H1 (cell line): ENCODE measurements at regions not wholly inside any gene's neighbourhood (a gene's known extent, or its start where the extent isn't known, plus 50 kb on each side); places are given as distances from the start of the nearest gene placed in this dataset.

ENCODE experiments used
- CHD7 ChIP-seq: fragments of 300-600 bp; sonication (generic); IDR thresholded peaks from 2 replicates; pipeline ENCODE4 v1.7.1; 2012; ENCODE audit warnings: low read length, moderate library complexity, mild to moderate bottlenecking, inconsistent platforms; ENCODE audit not compliant: insufficient replicate concordance
- E2F6 ChIP-seq: IDR thresholded peaks from 2 replicates; pipeline ENCODE4 v1.6.1; 2012; ENCODE audit warnings: inconsistent platforms
- FOSL1 ChIP-seq: IDR thresholded peaks from 2 replicates; pipeline ENCODE4 v1.6.1; 2011; ENCODE audit warnings: mild to moderate bottlenecking, low read depth, low read length, moderate library complexity; ENCODE audit not compliant: insufficient read depth
- MAFK ChIP-seq: IDR thresholded peaks from 2 replicates; pipeline ENCODE4 v1.6.1; 2012; ENCODE audit warnings: low read depth, mild to moderate bottlenecking, improper control_type of control experiment, low read length
- USF2 ChIP-seq: IDR thresholded peaks from 2 replicates; pipeline ENCODE4 v1.6.1; 2011; ENCODE audit warnings: low read length, improper control_type of control experiment

- TF ChIP-seq CHD7 (no peak), USF2 (no peak), E2F6 (no peak), MAFK (no peak), FOSL1 (no peak)
Observed at GRCh38 chrX:36501169-36501702, 506.9 kb upstream of the FAM47C start (continued).
